IMR-90 (cell line): ENCODE measurements at regions not wholly inside any gene's neighbourhood (a gene's known extent, or its start where the extent isn't known, plus 50 kb on each side); places are given as distances from the start of the nearest gene placed in this dataset.

Source experiments
- ATAC-seq: fragments of 200-7000 bp; cut with Tn5 transposase; 2 replicates; pipeline ENCODE4 v1.9.1; 2020; ENCODE audit warnings: low read depth, mild to moderate bottlenecking, moderate library complexity
- BruUV-seq: library from RNA; stranded (reverse); fragments of 400-500 nt; replicated peaks from 2 replicates; lab custom pipeline; 2021; lab: Mats Ljungman, UMichigan
- CTCF ChIA-PET: fragments of 300-600 bp; formaldehyde crosslinking; extraction: SDS; loops from one replicate; lab custom pipeline; 2021; ENCODE audit warnings: antibody characterized with exemption; lab: Yijun Ruan, JAX
- POLR2A ChIA-PET: fragments of 300-600 bp; sonication (Branson Sonifier 250); formaldehyde crosslinking; loops from one replicate; lab custom pipeline; 2022; ENCODE audit warnings: antibody characterized with exemption; ENCODE audit not compliant: unreplicated experiment; lab: Charles Lee
- DNase-seq: peaks from one replicate; pipeline ENCODE4 v3.0.0; 2013
- H2AFZ ChIP-seq: replicated peaks from 2 replicates; pipeline ENCODE3; 2013; ENCODE audit warnings: low read length, mild to moderate bottlenecking; ENCODE audit not compliant: poor library complexity
- H2AK5ac ChIP-seq: 2 replicates; pipeline ENCODE4 v1.6.1; 2013; ENCODE audit warnings: low read depth, low read length, inconsistent platforms
- H2AK9ac ChIP-seq: replicated peaks from 2 replicates; pipeline ENCODE3; 2013; ENCODE audit warnings: mild to moderate bottlenecking, low read depth, low read length, moderate library complexity; ENCODE audit not compliant: poor library complexity
- H2BK120ac ChIP-seq: 2 replicates; pipeline ENCODE4 v1.6.1; 2013; ENCODE audit warnings: low read depth, low read length, inconsistent platforms
- H2BK15ac ChIP-seq: 3 replicates; pipeline ENCODE4 v1.6.1; 2013; ENCODE audit warnings: low read depth, low read length, inconsistent platforms
- H2BK20ac ChIP-seq: 2 replicates; pipeline ENCODE4 v1.6.1; 2013; ENCODE audit warnings: low read depth, mild to moderate bottlenecking, inconsistent platforms, low read length, moderate library complexity
- H2BK5ac ChIP-seq: 2 replicates; pipeline ENCODE4 v1.6.1; 2013; ENCODE audit warnings: mild to moderate bottlenecking, low read depth, low read length, inconsistent platforms; ENCODE audit not compliant: poor library complexity, severe bottlenecking
- H3K14ac ChIP-seq: replicated peaks from 2 replicates; pipeline ENCODE4 v1.6.1; 2013; ENCODE audit warnings: low read depth, low read length, inconsistent platforms
- H3K18ac ChIP-seq: 2 replicates; pipeline ENCODE4 v1.6.1; 2013; ENCODE audit warnings: low read depth, low read length, control low read depth
- H3K23ac ChIP-seq: 2 replicates; pipeline ENCODE4 v1.6.1; 2013; ENCODE audit warnings: low read depth, low read length, inconsistent platforms
- H3K27ac ChIP-seq: 2 replicates; pipeline ENCODE4 v1.5.1; 2013; ENCODE audit warnings: mild to moderate bottlenecking, control low read depth, low read length; ENCODE audit not compliant: insufficient read depth
- H3K27me3 ChIP-seq: 2 replicates; pipeline ENCODE4 v1.6.1; 2013; ENCODE audit warnings: low read length; ENCODE audit not compliant: control insufficient read depth, insufficient read depth
- H3K36me3 ChIP-seq: 2 replicates; pipeline ENCODE4 v1.6.1; 2013; ENCODE audit warnings: low read length, mixed read lengths; ENCODE audit not compliant: control insufficient read depth, insufficient read depth
- H3K4ac ChIP-seq: 2 replicates; pipeline ENCODE4 v1.6.1; 2013; ENCODE audit warnings: low read depth, low read length, inconsistent platforms
- H3K4me1 ChIP-seq: 2 replicates; pipeline ENCODE4 v1.6.1; 2013; ENCODE audit warnings: low read length, mixed read lengths; ENCODE audit not compliant: control insufficient read depth, insufficient read depth
- H3K4me2 ChIP-seq: 2 replicates; pipeline ENCODE4 v1.6.1; 2013; ENCODE audit warnings: low read depth, mild to moderate bottlenecking, control low read depth, low read length, moderate library complexity
- H3K4me3 ChIP-seq: 2 replicates; pipeline ENCODE4 v1.5.1; 2013; ENCODE audit warnings: low read depth, mild to moderate bottlenecking, control low read depth, low read length, moderate library complexity; ENCODE audit not compliant: insufficient read depth
- H3K56ac ChIP-seq: 2 replicates; pipeline ENCODE4 v1.6.1; 2013; ENCODE audit warnings: low read length, inconsistent platforms; ENCODE audit not compliant: insufficient read depth; ENCODE audit errors: extremely low read depth
- H3K79me1 ChIP-seq, 2 experiments: 2 replicates each; pipeline ENCODE4 v1.6.1; 2013; ENCODE audit warnings: low read length in 2 of 2, inconsistent platforms in 1 of 2, low read depth in 1 of 2
- H3K9ac ChIP-seq: 2 replicates; pipeline ENCODE4 v1.6.1; 2013; ENCODE audit warnings: low read depth, low read length, control low read depth
- H3K9me1 ChIP-seq: 2 replicates; pipeline ENCODE4 v1.6.1; 2013; ENCODE audit warnings: low read length, inconsistent platforms; ENCODE audit not compliant: insufficient read depth
- H3K9me3 ChIP-seq: 2 replicates; pipeline ENCODE4 v1.6.1; 2013; ENCODE audit warnings: low read length; ENCODE audit not compliant: control insufficient read depth, insufficient read depth
- H4K20me1 ChIP-seq: 2 replicates; pipeline ENCODE4 v1.6.1; 2013; ENCODE audit warnings: low read length, inconsistent platforms; ENCODE audit not compliant: insufficient read depth
- H4K5ac ChIP-seq: 2 replicates; pipeline ENCODE4 v1.6.1; 2013; ENCODE audit warnings: mild to moderate bottlenecking, low read depth, low read length, control low read depth
- H4K8ac ChIP-seq, 2 experiments: 2 replicates each; pipeline ENCODE4 v1.6.1; 2013; ENCODE audit warnings: low read depth in 2 of 2, low read length in 2 of 2, control low read depth in 1 of 2, inconsistent platforms in 1 of 2
- H4K91ac ChIP-seq: 2 replicates; pipeline ENCODE4 v1.6.1; 2013; ENCODE audit warnings: low read depth, low read length, inconsistent platforms; ENCODE audit not compliant: insufficient read depth
- CHD1 ChIP-seq: IDR thresholded peaks from 2 replicates; pipeline ENCODE4 v1.6.1; 2012; ENCODE audit warnings: low read depth, low read length, improper control_type of control experiment
- MAFK ChIP-seq: IDR thresholded peaks from 2 replicates; pipeline ENCODE4 v1.6.1; 2012; ENCODE audit warnings: low read depth, low read length, improper control_type of control experiment
- SMC3 ChIP-seq: fragments of 150-350 bp; IDR thresholded peaks from 2 replicates; pipeline ENCODE4 v1.6.1; 2016; ENCODE audit warnings: low read depth, mild to moderate bottlenecking, antibody characterized with exemption, low read length, moderate library complexity
- dilution Hi-C: fragments of 300-500 bp; cut with HindIII; formaldehyde crosslinking; loops from one replicate; pipeline ENCODE4 v1.14.3; 2018; ENCODE audit warnings: low sequenced_read_pairs; ENCODE audit not compliant: unreplicated experiment
- in situ Hi-C: fragments of 300-500 bp; cut with MboI; formaldehyde crosslinking; loops from 3 replicates; pipeline ENCODE4 v1.14.3; 2019; ENCODE audit warnings: low sequenced_read_pairs, inconsistent platforms, mixed read lengths
- intact Hi-C: fragments of 100-400 bp; cut with micrococcal nuclease; formaldehyde crosslinking; loops from 2 replicates; pipeline ENCODE4 v1.10.0; 2022

DNA sequence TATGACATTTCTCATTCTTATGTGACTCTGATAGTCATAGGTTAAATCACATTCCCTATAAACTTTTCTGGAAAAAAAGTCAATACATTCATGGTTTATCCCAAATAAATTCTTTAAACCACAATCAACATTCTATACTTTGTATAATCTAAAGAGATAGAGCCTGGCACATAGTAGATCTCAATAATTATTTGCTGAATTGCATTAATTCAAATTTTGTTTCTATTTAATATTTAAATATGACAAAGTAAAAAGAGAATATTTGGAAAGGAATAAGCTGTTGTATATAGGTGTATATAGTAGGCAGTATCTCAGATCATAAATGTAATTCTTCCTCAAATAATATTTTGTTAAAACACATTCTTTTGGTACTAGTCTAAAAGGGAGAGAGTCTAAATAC lies 102.2 kb upstream of the USP15 start:
- Histone ChIP-seq H2BK120ac (no peak overlapping the region), H4K5ac (no peak overlapping the region), H2AK9ac (no peak overlapping the region), H3K18ac (no peak overlapping the region), H4K20me1 (no peaks in the 10 kb centered on the region), H2BK15ac (no peak overlapping the region), H3K14ac (no peak overlapping the region), H3K9me3 (no peaks in the 10 kb centered on the region), H3K4ac (no peak overlapping the region), H3K9me1 (no peaks in the 10 kb centered on the region), H3K9ac (no peak overlapping the region), H3K4me3 (no peak overlapping the region), H3K56ac (no peak overlapping the region), H4K91ac (no peak overlapping the region), H3K4me2 (no peak overlapping the region), H2BK5ac (no peak overlapping the region), H3K23ac (no peak overlapping the region), H3K4me1 (no peaks in the 10 kb centered on the region), H3K27me3 (no peaks in the 10 kb centered on the region), H3K79me1 (no peaks in the 10 kb centered on the region), H2AFZ (no peak overlapping the region), H4K8ac (no peak overlapping the region), H3K27ac (no peak overlapping the region), H2AK5ac (no peak overlapping the region), H2BK20ac (no peak overlapping the region), H3K36me3 (no peaks in the 10 kb centered on the region)
- dilution Hi-C loops: no loop called here
- BruUV-seq: no TSS peak
- DNase-seq: no peak
- CTCF ChIA-PET: no interaction called here
- POLR2A ChIA-PET: no interaction called here
- TF ChIP-seq SMC3: no peak
- TF ChIP-seq MAFK: peak; percentile 45; the same call in 1 of the 2 replicates
- TF ChIP-seq CHD1: no peak
- ATAC-seq: no peak
- in situ Hi-C loops: no loop called here
- intact Hi-C loops: no loop called here
